ENCODE measurements at regions not wholly inside any gene's neighbourhood (a gene's known extent, or its start where the extent isn't known, plus 50 kb on each side); places are given as distances from the start of the nearest gene placed in this dataset.

- no peak for TF ChIP-seq POLR2A (IDR thresholded peaks at IDR 0.05; ENCODE audit: low read depth, low read length)
- TF ChIP-seq POU2F2 (IDR thresholded peaks at IDR 0.05; ENCODE audit: low read depth, low read length): no peak
- TF ChIP-seq PAX5 (IDR thresholded peaks at IDR 0.05; ENCODE audit: insufficient read depth, low read length, severe bottlenecking): no peak
- TF ChIP-seq POLR2AphosphoS5 (IDR thresholded peaks at IDR 0.05; ENCODE audit: low read depth, low read length): no peak
- no peak for TF ChIP-seq SPI1 (IDR thresholded peaks at IDR 0.05; ENCODE audit: low read depth, low read length)
These were observed 561.5 kb downstream of the USP25 start for GRCh38 chr21:16291296-16291695.
